Activated gamma-delta T cell treated with anti-CD3 and anti-CD28 coated beads, Interleukin-2, amount 50 U/mL, for 16 hours (primary cell): ENCODE measurements at regions not wholly inside any gene's neighbourhood (a gene's known extent, or its start where the extent isn't known, plus 50 kb on each side); places are given as distances from the start of the nearest gene placed in this dataset.
"Not testable (repeated sequence)": the region's sequence is repeated elsewhere in the genome, so short reads cannot be mapped to it uniquely, and the experiment has no call there.

Experiments used
- DNase-seq: peaks from one replicate; pipeline ENCODE4 v3.0.0-alpha.2; 2020; ENCODE audit warnings: low read depth

- not testable (repeated sequence) for DNase-seq
Measured at GRCh38 chr7:55743454-55743717, 119.2 kb downstream of the SEPTIN14 start.

GRCh38 chr7:55742651-55743453 lies 119.7 kb downstream of the SEPTIN14 start:
- DNase-seq = not testable (repeated sequence)

- DNase-seq = not testable (repeated sequence)
Measured at GRCh38 chr7:55741721-55742631, 120.6 kb downstream of the SEPTIN14 start.

DNA sequence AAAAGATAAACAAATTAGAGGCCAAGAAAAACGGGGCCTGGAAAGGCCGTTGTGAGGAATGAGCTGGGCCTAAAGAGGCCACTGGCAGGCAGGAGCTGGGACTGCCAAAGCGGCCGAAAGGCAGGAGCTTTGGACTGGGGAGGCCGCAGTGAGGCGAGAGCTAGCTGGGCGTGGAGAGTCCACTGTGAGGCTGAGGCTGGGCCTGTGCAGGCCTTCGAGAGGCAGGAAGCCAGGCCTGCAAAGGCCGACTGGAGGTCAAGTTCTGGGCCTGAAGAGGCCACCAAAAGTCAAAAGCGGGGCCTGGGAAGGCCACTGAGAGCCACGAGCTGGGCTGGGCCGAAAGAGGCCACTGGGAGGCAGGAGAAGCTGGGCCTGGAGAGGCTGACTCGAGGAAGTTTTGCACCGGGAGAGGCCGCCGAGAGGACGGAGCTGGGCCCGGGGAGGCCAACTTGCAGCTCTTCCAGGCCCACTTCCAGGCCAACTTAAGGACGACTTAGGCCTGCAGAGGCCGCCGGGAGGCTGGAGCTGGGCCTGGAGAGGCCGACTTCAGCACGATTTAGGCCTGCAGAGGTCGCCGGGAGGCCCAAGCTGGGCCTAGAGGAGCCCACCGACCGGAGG lies 121.8 kb downstream of the SEPTIN14 start:
- DNase-seq = not testable (repeated sequence)

GRCh38 chr7:55740053-55740452 lies 122.5 kb downstream of the SEPTIN14 start:
- DNase-seq = not testable (repeated sequence)

DNA sequence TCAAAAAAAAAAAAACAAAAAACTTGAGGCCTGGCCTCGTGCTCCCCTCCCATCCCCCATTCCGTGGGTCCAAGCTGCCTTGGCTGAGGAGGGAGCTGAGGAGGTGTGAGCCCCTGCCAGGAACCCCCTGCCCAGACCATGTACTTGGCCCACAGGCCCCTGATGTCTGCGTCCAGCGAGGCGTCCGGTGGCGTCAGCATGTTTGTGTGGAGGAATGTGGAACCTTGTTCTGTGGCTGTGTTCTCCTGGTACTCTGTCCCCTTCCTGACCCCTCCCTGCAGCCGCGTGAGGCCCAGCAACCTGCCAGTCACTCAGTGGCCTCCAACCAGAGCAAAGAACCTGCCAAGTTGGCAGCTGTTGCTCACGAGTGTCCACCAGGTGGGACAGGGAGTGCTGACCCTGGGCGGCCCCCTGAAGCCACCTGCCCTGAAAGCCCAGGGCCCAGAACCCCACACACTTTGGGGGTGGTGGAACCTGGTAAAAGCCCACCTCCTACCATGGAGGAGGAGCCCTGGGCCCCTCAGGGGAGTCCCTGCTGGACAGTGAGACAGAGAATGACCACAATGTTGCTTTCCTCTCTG lies 125.8 kb downstream of the SEPTIN14 start:
- DNase-seq = not testable (repeated sequence)

GRCh38 chr7:55733241-55734140 lies 129.1 kb downstream of the SEPTIN14 start:
- DNase-seq = no peak

- DNase-seq = no peak
Measured at GRCh38 chr7:55731931-55732330, 130.6 kb downstream of the SEPTIN14 start.

DNA sequence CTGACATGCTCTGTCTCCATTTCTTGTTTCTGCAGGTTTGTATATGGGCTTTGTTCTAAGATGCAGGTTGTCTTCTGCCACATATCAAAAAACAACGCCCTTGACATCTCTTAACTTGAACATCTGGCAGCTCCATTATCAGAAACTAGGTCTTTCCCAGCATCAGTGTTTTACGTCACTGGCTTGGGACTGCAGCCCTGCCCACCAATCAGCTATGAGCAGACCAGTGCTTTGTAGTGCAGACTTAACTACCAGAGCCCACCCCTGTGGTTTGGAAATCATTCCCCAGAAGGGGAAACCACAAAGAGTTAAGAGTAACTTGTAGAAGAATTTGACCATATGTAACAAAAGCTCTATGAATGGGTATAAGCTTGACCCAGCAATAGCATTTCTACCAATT lies 132.4 kb downstream of the SEPTIN14 start:
- no peak for DNase-seq

- DNase-seq = no peak
Measured at GRCh38 chr7:55723621-55723941, 139.0 kb downstream of the SEPTIN14 start.

GRCh38 chr7:55722874-55723620 lies 139.5 kb downstream of the SEPTIN14 start:
- DNase-seq = not testable (repeated sequence)

- DNase-seq = not testable (repeated sequence)
Measured at GRCh38 chr7:55721004-55721403, 141.5 kb downstream of the SEPTIN14 start.

DNA sequence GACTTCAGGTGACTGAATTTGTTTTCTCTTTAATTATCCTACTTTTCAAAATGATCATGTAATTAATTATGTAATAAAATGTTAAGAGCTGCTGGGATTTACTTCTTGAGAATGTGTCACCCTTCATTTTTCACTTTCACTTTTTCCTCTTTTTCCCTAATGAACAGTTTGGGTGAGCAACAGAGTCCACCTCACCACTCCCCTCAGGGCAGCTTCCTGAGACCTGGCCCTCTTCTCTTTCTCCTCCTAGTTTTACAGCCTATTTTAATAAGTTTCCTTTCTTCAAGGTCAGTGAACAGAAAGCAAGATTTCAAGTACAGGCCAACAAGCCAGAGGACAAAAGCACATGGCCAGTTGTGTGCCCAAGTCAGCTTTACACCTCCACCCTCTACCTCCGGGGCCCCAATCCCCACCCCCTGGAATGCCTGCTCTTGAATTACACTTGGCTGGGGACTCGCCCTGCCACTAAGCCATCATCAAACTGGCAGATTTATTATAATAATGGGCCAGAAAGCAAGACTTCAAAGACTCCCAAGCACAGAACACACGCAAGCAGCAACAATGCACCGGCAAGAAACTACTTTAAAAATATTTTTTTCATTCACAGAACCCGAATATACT lies 143.1 kb upstream of the VOPP1 start:
- not testable (repeated sequence) for DNase-seq

DNA sequence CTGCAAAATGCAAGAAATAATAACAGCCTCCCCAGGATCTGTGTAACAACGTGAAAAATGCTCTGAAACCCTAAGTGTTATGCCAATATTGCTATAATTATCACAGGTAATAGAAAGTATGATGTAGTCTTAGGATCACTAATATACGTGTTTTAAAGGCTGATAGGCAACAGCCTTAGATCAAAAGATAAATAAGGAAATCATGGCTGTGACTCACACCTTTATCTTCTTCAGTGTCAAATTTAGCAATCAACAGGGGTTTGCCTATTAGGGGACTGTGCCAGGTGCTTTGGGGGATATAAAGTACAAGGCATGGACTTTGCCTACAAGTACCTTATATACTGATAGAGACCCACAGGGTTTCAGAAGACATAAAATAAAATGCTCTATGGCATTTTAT lies 142.1 kb upstream of the VOPP1 start:
- not testable (repeated sequence) for DNase-seq

GRCh38 chr7:55710312-55710711 lies 138.0 kb upstream of the VOPP1 start:
- DNase-seq = not testable (repeated sequence)

DNA sequence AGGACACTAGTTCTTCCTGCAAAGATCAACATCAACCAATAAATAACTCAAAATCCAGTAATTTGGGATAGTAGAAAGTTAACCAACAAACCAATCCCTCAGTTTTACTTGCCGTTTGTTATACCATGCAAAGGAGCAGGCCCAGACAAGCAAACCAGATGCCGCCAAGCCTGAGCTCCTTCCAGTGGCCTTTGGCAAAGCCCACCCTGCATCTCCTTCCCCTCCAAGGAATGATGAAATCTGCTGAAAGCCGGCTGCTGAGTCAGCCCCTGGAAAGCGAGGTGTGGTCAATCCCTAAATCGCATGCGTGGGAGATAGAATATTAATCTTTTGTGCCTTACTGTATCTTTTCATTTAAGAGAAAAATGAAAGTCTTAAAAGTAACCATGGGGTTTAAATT lies 135.7 kb upstream of the VOPP1 start:
- not testable (repeated sequence) for DNase-seq

DNA sequence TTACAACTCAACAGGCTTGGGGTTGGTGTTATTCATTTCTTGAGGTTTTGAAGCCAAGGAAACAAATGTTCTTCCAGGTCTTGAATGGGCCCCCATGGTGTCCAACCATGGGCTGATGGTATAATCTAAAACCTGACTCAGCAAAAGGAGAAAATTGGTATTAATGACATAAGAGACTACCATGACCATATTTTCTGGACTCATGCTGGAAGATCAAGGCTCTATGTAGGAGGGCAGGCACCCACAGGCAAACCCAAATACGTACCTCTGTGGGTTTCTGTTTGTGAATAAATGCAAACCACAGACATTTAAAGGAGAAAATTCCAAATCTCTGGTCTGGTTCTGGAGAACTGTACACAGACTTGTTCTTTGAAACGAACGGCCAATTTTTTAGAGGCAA lies 135.1 kb upstream of the VOPP1 start:
- DNase-seq = not testable (repeated sequence)

GRCh38 chr7:55706451-55707195 lies 134.3 kb upstream of the VOPP1 start:
- not testable (repeated sequence) for DNase-seq

DNA sequence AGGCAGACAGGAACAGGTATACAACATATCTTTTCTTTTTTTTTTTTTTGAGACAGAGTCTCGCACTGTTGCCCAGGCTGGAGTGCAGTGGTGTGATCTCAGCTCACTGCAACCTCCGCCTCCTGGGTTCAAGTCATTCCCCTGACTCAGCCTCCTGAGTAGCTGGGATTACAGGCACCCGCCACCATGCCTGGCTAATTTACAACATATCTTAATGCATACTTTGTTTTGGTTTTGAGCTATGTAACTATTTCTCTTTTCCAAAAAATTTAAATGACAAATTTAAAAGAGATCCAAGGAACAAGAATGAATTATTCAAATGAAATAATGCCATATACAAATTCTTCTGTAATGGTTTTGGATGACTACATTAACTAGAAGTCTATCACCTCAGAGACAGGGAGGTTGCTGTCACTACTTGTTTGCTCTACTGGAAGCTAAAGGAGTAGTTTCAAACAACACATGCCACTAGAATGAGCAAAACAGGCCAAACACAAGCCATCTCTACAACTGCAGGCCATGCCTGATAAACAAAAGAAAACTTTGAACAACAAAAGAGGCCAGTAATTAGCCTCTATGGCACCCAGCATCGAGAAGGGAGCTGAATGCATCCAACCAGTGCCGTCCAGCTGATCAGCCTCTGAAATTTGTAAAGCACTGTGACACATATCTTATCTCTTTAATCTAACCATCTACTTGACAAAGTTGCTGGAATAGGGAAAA lies 133.6 kb upstream of the VOPP1 start:
- not testable (repeated sequence) for DNase-seq
